Esophagus muscularis mucosa (tissue), 4 donors: ENCODE measurements at regions not wholly inside any gene's neighbourhood (a gene's known extent, or its start where the extent isn't known, plus 50 kb on each side); places are given as distances from the start of the nearest gene placed in this dataset.

Experiments used
- DNase-seq: peaks from one replicate; pipeline ENCODE4 v3.0.0-alpha.2; 2017; ENCODE audit errors: extremely low spot score
- H3K27ac ChIP-seq, 4 donors: fragments of 200-600 bp; sonication (generic); replicated peaks in 1 of 4; 1 replicate in 3 of 4; 2 replicates in 1 of 4; pipeline ENCODE4 v1.5.1; 2016 to 2019; ENCODE audit warnings: mild to moderate bottlenecking in 1 of 4
- H3K27me3 ChIP-seq, 4 donors: fragments of 200-600 bp; sonication (generic); one replicate each; pipeline versions ENCODE4 v1.5.1 to v1.6.0; 2016 to 2019
- H3K36me3 ChIP-seq, 4 donors: fragments of 200-600 bp; sonication (generic); one replicate each; pipeline ENCODE4 v1.5.1; 2016 to 2019
- H3K4me1 ChIP-seq, 4 donors: fragments of 200-600 bp; sonication (generic); one replicate each; pipeline ENCODE4 v1.5.1; 2016 to 2019
- H3K4me3 ChIP-seq, 4 donors: fragments of 200-600 bp; sonication (generic); 1 replicate in 2 of 4; 2 replicates in 2 of 4; pipeline ENCODE4 v1.5.1; 2016 to 2019; ENCODE audit warnings: mild to moderate bottlenecking in 4 of 4, moderate library complexity in 1 of 4
- H3K9me3 ChIP-seq, 4 donors: fragments of 200-600 bp; sonication (generic); 1 replicate in 3 of 4; 2 replicates in 1 of 4; pipeline ENCODE4 v1.5.1; 2016 to 2019
- CTCF ChIP-seq, 3 experiments: fragments of 200-600 bp in 2 of 3; fragments of 450-650 bp in 1 of 3; sonication (generic) in 2 of 3; IDR thresholded peaks; one replicate each; pipeline ENCODE4 v1.5.1; 2017 to 2019; ENCODE audit warnings: antibody characterized with exemption in 3 of 3, mild to moderate bottlenecking in 2 of 3, moderate library complexity in 1 of 3
- EP300 ChIP-seq: sonication (generic); formaldehyde crosslinking; IDR thresholded peaks from one replicate; pipeline ENCODE4 v1.6.1; 2017; ENCODE audit warnings: antibody characterized with exemption
- POLR2A ChIP-seq: fragments of 450-650 bp; IDR thresholded peaks from one replicate; pipeline ENCODE4 v1.6.1; 2017; ENCODE audit warnings: antibody characterized with exemption, moderate library complexity, mild to moderate bottlenecking, low read depth
- POLR2AphosphoS5 ChIP-seq, 2 donors: sonication (generic); formaldehyde crosslinking; IDR thresholded peaks; one replicate each; pipeline ENCODE4 v1.6.1; 2017; ENCODE audit warnings: antibody characterized with exemption in 2 of 2
- WGBS: methylation state at CpG from one replicate; pipeline ENCODE4 v1.1.5; 2018; 5-methylcytosine and 5-hydroxymethylcytosine counted together
- intact Hi-C: fragments of 100-400 bp; cut with DNase I; formaldehyde crosslinking; loops from one replicate; pipeline ENCODE4 v1.15.1; 2023

DNA sequence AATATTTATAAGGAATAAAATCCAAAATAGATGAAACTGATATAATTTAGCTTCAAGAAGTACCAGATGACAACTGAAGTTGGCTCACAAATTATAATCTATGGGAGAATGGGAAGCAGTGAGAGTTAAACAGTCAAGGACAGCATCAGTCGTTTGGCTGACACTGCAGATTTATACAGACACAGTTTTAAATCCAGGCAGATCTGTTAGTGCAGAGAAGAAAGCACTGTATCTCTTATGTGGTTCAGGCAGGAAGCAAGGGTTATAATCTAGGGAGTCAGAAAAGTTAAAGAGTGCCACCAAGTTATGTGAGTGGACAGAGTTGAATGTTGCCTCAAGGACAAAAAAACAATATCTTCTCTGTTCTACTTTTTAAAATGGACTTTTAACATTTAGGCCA is 880.2 kb downstream of the TSN start:
- no peaks in the 10 kb centered on the region for H3K36me3 ChIP-seq
- H3K4me1 ChIP-seq: peaks cover 0 to 8% (median 2%) of the 10 kb centered on the region in 4 donors
- no peaks in the 10 kb centered on the region for H3K9me3 ChIP-seq
- H3K27ac ChIP-seq: no peak overlapping the region
- no peak for TF ChIP-seq POLR2AphosphoS5 (IDR thresholded peaks at IDR 0.05)
- no peak for TF ChIP-seq CTCF (IDR thresholded peaks at IDR 0.05)
- TF ChIP-seq EP300: no peak
- TF ChIP-seq POLR2A: no peak
- DNase-seq: no peak
- 36% methylated on average over 1 of the region's 1 CpG for WGBS
- H3K27me3 ChIP-seq: no peaks in the 10 kb centered on the region
- intact Hi-C loops: no loop called here
- H3K4me3 ChIP-seq: no peak overlapping the region

DNA sequence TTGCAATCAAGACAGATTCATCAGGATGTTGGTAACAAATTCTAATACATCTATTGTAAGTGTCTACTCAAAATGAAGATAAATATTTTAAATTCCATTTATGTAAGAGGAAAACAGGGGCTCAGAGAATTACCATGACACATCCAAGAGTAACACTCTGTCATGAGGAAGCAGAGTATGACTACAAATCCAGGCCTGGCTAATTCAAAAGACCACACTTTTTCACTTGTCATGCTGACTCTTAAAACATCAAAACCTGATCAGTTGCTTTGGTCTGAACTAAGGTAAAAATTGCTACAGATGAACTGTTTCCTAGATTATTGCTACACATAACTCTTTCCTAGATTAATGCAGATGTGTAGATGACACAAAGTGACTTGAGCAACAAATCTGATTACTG is 880.6 kb downstream of the TSN start:
- H3K9me3 ChIP-seq: no peaks in the 10 kb centered on the region
- DNase-seq: no peak
- H3K36me3 ChIP-seq: no peaks in the 10 kb centered on the region
- peaks cover 0 to 8% (median 2%) of the 10 kb centered on the region in 4 donors for H3K4me1 ChIP-seq
- TF ChIP-seq POLR2A (no peak), CTCF (IDR thresholded peaks at IDR 0.05) (no peak), EP300 (no peak), POLR2AphosphoS5 (IDR thresholded peaks at IDR 0.05) (no peak)
- no peak overlapping the region for H3K27ac ChIP-seq
- intact Hi-C loops: no loop called here
- no peak overlapping the region for H3K4me3 ChIP-seq
- H3K27me3 ChIP-seq: no peaks in the 10 kb centered on the region

GRCh38 chr2:122639176-122639575 is 883.7 kb downstream of the TSN start:
- Histone ChIP-seq H3K4me1 (peaks cover 0 to 12% (median 8%) of the 10 kb centered on the region in 4 donors), H3K9me3 (no peaks in the 10 kb centered on the region), H3K27ac (no peak overlapping the region), H3K36me3 (no peaks in the 10 kb centered on the region), H3K27me3 (no peaks in the 10 kb centered on the region), H3K4me3 (no peak overlapping the region)
- no peak for DNase-seq
- intact Hi-C loops: no loop called here
- WGBS: 68% methylated on average over 4 of the region's 4 CpGs
- TF ChIP-seq POLR2AphosphoS5 (IDR thresholded peaks at IDR 0.05): no peak
- TF ChIP-seq CTCF (IDR thresholded peaks at IDR 0.05): no peak
- no peak for TF ChIP-seq EP300
- TF ChIP-seq POLR2A: no peak

- Histone ChIP-seq H3K4me3 (no peak overlapping the region), H3K27ac (no peak overlapping the region), H3K36me3 (no peaks in the 10 kb centered on the region), H3K9me3 (no peaks in the 10 kb centered on the region), H3K27me3 (no peaks in the 10 kb centered on the region), H3K4me1 (peaks cover 0 to 7% (median 6%) of the 10 kb centered on the region in 4 donors)
- intact Hi-C loops: no loop called here
- no peak for TF ChIP-seq POLR2A
- no peak for TF ChIP-seq POLR2AphosphoS5 (IDR thresholded peaks at IDR 0.05)
- no peak for TF ChIP-seq EP300
- no peak for TF ChIP-seq CTCF (IDR thresholded peaks at IDR 0.05)
- no peak for DNase-seq
- WGBS: 96% methylated on average over 2 of the region's 2 CpGs
These were observed 884.3 kb downstream of the TSN start for GRCh38 chr2:122639711-122640110.

DNA sequence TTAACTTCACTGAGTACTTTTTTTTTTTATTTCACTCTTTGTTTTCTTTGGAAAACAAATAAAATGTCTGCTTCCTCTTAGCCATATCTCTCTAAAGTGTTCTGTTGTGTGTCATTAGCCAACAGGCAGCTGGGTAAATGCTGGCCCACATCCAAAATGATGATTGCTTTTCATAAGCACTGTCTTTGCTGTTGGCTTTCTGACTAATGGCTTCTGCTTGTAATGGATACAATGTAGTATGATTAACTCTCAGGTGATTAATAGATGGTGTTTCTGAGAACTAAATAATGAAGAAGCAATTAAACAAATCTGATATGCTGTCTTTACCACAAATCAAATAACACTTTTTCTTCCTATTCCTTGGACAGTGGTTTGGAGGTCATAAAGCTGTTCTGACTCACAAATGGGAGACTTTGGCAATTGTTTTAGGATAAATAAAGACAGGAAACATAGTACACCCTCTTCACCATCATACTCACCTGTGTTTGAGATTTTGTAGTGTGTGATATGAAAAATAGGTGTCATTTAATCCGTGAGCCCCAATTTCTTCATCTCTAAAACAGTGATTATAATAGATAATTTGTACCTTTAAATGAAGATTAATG is 888.4 kb downstream of the TSN start:
- no peak for TF ChIP-seq POLR2AphosphoS5 (IDR thresholded peaks at IDR 0.05)
- TF ChIP-seq POLR2A: no peak
- no peak for TF ChIP-seq EP300
- TF ChIP-seq CTCF (IDR thresholded peaks at IDR 0.05): no peak
- peaks cover 0 to 6% (median 6%) of the 10 kb centered on the region in 4 donors for H3K4me1 ChIP-seq
- no peaks in the 10 kb centered on the region for H3K27me3 ChIP-seq
- no peaks in the 10 kb centered on the region for H3K36me3 ChIP-seq
- 31% methylated on average over 1 of the region's 1 CpG for WGBS
- H3K4me3 ChIP-seq: no peak overlapping the region
- intact Hi-C loops: no loop called here
- no peak for DNase-seq
- H3K9me3 ChIP-seq: no peaks in the 10 kb centered on the region
- H3K27ac ChIP-seq: no peak overlapping the region
